ENCODE measurements at regions not wholly inside any gene's neighbourhood (a gene's known extent, or its start where the extent isn't known, plus 50 kb on each side); places are given as distances from the start of the nearest gene placed in this dataset.

DNA sequence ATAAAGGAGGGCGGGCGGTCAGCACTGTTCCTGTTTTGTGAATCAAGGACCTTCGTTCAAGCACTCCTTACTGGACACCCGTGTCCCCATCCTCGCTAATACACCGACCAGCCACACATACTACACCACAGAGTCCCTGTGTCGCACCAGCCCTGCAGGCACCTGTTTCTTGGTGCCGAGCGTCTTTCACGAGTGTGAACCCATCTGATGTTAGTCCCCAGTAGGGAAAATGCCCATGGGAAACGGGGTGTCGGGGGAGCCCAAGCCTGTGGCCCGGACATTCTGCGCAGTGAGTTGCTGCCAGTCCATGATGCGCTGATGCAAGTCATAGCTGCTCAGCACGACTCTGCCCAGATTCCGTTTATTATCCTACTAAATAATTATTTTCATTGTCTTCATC is 74.7 kb downstream of the TTLL2 start:
- peaks cover 3 to 26% of the 10 kb centered on the region in 2 experiments; a peak in 4 of 5 replicates for H3K27me3 ChIP-seq (ENCODE audit: control insufficient read depth in 1 of 2, insufficient read depth in 2 of 2, low read length in 2 of 2)
- 97% methylated on average over 17 of the region's 17 CpGs for WGBS (ENCODE audit: low lambda C conversion rate)

More for the DNA sequence above, 74.7 kb downstream of the TTLL2 start:
- ChIA-PET POLR2A (no interaction called here), CTCF (ENCODE audit: low intra/inter-chr PET ratio, low total read pairs) (no interaction called here)
- Histone ChIP-seq H3K4me1 (ENCODE audit: insufficient read depth, low read length) (peaks cover 92% of the 10 kb centered on the region), H3K79me2 (ENCODE audit: insufficient read depth, low read length) (no peaks in the 10 kb centered on the region), H3K27ac (ENCODE audit: extremely low read length, insufficient read depth, low read length) (no peak overlapping the region), H3K9ac (ENCODE audit: insufficient read depth, low read depth, low read length) (no peak overlapping the region), H3K4me3 (replicated peaks in 1 of 3; ENCODE audit: insufficient read depth in 1 of 3, low read depth in 2 of 3, low read length in 3 of 3) (no peak overlapping the region), H3K36me3 (replicated peaks in 1 of 2; ENCODE audit: control insufficient read depth in 1 of 2, insufficient read depth in 2 of 2, low read length in 2 of 2) (no peaks in the 10 kb centered on the region), H2AFZ (ENCODE audit: low read length) (no peak overlapping the region), H3K4me2 (ENCODE audit: low read depth, low read length) (no peak overlapping the region), H3K9me3 (ENCODE audit: low read length) (no peaks in the 10 kb centered on the region), H4K20me1 (ENCODE audit: insufficient read depth, low read length) (no peaks in the 10 kb centered on the region)
- in situ Hi-C loops (cut with HindIII; ENCODE audit: extremely low pct_ligation_motif_present, low pct_unique_long_range_greater_than_20kb) = no loop called here
- TF ChIP-seq, protein P1, sequence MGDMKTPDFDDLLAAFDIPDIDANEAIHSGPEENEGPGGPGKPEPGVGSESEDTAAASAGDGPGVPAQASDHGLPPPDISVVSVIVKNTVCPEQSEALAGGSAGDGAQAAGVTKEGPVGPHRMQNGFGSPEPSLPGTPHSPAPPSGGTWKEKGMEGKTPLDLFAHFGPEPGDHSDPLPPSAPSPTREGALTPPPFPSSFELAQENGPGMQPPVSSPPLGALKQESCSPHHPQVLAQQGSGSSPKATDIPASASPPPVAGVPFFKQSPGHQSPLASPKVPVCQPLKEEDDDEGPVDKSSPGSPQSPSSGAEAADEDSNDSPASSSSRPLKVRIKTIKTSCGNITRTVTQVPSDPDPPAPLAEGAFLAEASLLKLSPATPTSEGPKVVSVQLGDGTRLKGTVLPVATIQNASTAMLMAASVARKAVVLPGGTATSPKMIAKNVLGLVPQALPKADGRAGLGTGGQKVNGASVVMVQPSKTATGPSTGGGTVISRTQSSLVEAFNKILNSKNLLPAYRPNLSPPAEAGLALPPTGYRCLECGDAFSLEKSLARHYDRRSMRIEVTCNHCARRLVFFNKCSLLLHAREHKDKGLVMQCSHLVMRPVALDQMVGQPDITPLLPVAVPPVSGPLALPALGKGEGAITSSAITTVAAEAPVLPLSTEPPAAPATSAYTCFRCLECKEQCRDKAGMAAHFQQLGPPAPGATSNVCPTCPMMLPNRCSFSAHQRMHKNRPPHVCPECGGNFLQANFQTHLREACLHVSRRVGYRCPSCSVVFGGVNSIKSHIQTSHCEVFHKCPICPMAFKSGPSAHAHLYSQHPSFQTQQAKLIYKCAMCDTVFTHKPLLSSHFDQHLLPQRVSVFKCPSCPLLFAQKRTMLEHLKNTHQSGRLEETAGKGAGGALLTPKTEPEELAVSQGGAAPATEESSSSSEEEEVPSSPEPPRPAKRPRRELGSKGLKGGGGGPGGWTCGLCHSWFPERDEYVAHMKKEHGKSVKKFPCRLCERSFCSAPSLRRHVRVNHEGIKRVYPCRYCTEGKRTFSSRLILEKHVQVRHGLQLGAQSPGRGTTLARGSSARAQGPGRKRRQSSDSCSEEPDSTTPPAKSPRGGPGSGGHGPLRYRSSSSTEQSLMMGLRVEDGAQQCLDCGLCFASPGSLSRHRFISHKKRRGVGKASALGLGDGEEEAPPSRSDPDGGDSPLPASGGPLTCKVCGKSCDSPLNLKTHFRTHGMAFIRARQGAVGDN (CRISPR knock-in tag; IDR thresholded peaks at IDR 0.05) = no peak
- TF ChIP-seq ZSCAN9 (CRISPR knock-in tag; IDR thresholded peaks at IDR 0.05; ENCODE audit: borderline replicate concordance) (no peak), ZFYVE20 (CRISPR knock-in tag; IDR thresholded peaks at IDR 0.05; ENCODE audit: borderline replicate concordance, low read depth) (no peak), NFATC3 (CRISPR knock-in tag; IDR thresholded peaks at IDR 0.05) (no peak), ZNF670 (CRISPR knock-in tag; IDR thresholded peaks at IDR 0.05; ENCODE audit: borderline replicate concordance) (no peak), ZNF33A (CRISPR knock-in tag; IDR thresholded peaks at IDR 0.05; ENCODE audit: borderline replicate concordance) (no peak), ZNF557 (CRISPR knock-in tag; IDR thresholded peaks at IDR 0.05) (no peak), ONECUT2 (CRISPR knock-in tag; IDR thresholded peaks at IDR 0.05) (no peak), RELA (CRISPR knock-in tag; IDR thresholded peaks at IDR 0.05) (no peak)
- TF ChIP-seq, protein P2, sequence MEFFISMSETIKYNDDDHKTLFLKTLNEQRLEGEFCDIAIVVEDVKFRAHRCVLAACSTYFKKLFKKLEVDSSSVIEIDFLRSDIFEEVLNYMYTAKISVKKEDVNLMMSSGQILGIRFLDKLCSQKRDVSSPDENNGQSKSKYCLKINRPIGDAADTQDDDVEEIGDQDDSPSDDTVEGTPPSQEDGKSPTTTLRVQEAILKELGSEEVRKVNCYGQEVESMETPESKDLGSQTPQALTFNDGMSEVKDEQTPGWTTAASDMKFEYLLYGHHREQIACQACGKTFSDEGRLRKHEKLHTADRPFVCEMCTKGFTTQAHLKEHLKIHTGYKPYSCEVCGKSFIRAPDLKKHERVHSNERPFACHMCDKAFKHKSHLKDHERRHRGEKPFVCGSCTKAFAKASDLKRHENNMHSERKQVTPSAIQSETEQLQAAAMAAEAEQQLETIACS (CRISPR knock-in tag; IDR thresholded peaks at IDR 0.05) = no peak
- FAIRE-seq (no peak), DNase-seq (ENCODE audit: low spot score) (no peak), ATAC-seq (no peak)
- intact Hi-C loops (cut with micrococcal nuclease; ENCODE audit: unreplicated experiment) = loop anchor here (2.0 kb wide), 1 partner anchor 21 kb away; no protein-coding TSS in a partner anchor
- BruUV-seq (replicated peaks) = no TSS peak
